GM19035 (cell line): ENCODE measurements at regions not wholly inside any gene's neighbourhood (a gene's known extent, or its start where the extent isn't known, plus 50 kb on each side); places are given as distances from the start of the nearest gene placed in this dataset.

Experiments
- ATAC-seq: cut with Tn5 transposase; IDR thresholded peaks from one replicate; pipeline ENCODE4 v1.9.1; 2021; ENCODE audit not compliant: unreplicated experiment

GRCh38 chr1:164473544-164473943 lies 85.4 kb upstream of the PBX1 start:
- no peak for ATAC-seq

DNA sequence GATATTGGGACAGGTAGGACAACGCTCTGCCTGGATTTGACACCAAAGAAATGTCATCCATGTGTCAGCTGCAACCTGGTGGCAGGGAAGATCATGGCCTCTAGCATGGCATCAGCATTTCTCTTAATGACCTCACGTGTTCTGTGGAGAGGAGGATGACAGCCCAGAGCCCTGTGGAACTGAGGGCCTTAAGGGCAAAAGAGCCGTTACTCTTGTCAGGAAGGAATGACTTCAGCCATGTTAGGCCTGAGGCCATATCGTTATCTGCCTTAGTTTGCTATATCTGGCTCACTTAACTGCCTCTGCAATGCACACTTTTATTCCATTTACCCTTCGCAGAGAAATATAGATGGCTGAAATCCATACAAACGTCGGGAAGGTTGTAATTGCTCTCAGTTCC lies 83.2 kb upstream of the PBX1 start:
- ATAC-seq: no peak

- no peak for ATAC-seq
Measured at GRCh38 chr1:164477343-164477742, 81.6 kb upstream of the PBX1 start.

DNA sequence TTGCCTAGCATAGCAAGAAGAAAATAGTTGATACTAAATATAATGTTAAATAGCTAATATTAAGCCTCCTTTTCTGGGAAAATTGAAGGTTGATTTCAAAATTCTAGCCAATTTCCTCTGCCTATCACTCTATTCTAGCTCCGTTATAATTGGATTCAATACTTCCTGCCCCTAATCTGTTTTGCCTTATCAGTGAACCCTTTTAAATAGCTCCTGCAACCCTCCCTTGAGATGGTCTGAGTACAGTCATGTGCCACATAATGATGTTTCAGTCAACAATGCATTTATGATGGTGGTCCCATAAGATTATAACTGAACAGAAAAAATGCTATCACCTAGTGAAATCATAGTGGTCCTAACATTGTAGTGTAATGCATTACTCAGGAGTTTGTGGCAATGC lies 79.7 kb upstream of the PBX1 start:
- no peak for ATAC-seq

DNA sequence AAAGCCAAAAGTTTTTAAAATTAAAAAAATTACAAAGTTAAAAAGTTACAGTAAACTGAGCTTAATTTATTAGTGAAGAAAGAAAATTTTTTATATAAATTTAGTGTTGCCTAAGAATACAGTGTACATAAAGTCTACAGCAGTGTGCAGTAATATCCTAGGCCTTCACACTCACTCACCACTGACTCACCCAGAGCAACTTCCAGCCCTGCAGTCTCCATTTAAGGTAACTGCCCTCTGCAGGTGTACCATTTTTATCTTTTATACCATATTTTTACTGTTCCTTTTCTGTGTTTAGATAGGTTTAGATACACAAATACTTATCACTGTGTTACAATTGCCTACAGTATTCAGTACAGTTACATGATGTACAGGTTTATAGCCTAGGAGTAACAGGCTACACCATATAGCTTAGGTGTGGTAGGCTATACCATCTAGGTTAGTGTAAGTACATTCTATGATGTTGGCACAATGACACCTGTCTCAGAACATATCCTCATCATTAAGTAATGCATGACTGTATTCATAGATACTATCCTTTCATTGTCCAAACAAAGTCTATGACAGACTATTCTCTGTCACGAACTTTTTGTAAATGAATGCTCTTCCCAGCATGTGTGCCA lies 78.6 kb upstream of the PBX1 start:
- no peak for ATAC-seq

DNA sequence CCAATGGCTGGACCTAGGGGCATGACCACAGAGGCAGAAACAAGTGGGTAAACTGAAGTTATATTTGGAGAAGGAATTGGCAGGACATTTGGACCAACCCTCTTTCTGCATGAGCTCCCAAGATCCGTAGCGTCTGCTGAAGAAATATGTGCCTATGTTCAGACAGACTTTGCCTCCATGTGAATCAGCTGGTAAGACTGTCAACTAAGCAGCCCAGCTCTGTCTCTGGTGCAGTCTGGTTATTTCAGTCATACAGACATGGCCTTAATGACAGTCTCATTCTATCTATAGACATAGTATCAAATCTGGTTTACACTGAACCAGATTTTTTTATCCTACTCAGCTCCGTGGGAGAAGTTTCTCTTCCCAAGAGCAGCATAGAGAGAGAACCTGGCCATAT lies 63.1 kb upstream of the PBX1 start:
- ATAC-seq: no peak

GRCh38 chr1:164498792-164499191 lies 60.2 kb upstream of the PBX1 start:
- ATAC-seq: no peak

DNA sequence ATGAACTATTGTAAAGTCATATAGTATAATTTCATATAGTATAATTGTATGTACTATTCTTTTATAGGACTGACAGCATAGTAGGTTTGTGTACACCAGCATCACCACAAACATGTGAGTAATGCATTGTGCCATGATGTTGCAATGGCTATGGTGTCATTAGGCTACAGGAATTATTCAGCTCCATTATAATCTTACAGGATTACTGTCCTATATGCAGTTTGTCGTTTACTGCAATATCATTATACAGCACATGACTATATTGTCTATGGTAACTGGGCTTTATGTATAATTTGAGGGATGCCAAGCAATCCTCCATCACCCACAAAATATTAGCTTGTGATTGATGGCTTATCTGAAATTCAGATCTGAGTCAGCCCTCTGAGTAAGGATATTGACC lies 54.2 kb upstream of the PBX1 start:
- ATAC-seq: no peak
